Gastrocnemius medialis (tissue), 4 donors: ENCODE measurements at regions not wholly inside any gene's neighbourhood (a gene's known extent, or its start where the extent isn't known, plus 50 kb on each side); places are given as distances from the start of the nearest gene placed in this dataset.

Source experiments
- POLR2A ChIP-seq, 2 donors: fragments of 450-650 bp; IDR thresholded peaks; one replicate each; pipeline ENCODE4 v1.6.1; 2017; ENCODE audit warnings: antibody characterized with exemption in 2 of 2, mild to moderate bottlenecking in 2 of 2, moderate library complexity in 2 of 2
- TF ChIP-seq, protein P1 (sequence below), 5 experiments: fragments of 450-650 bp in 3 of 5; fragments of 200-600 bp in 2 of 5; sonication (generic) in 2 of 5; IDR thresholded peaks in 4 of 5; conservative IDR thresholded peaks in 1 of 5; 1 replicate in 4 of 5; 2 replicates in 1 of 5; pipeline ENCODE4 v1.5.1; 2016 to 2019; ENCODE audit warnings: antibody characterized with exemption in 5 of 5, mild to moderate bottlenecking in 3 of 5, moderate library complexity in 3 of 5

DNA sequence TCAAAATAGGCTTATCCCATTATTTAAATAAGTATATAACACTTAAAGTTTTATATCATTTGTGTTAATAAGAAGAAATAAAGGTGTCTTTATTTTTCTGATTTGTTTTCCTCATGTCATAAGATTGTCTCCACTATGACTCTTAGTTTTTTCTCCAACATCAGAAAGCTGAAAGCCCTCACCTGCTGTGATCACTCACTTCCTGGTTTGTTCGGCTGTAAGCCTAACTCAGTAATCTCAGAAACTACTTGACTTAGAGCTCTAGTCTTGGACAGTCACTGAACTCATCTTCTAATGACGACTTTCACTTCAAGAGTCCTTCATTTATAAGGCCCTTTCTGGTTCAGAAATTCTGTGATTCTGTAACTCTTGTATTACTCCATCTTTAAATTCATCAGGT, 311.0 kb downstream of the ZEB2 start:
- TF ChIP-seq, protein P1, sequence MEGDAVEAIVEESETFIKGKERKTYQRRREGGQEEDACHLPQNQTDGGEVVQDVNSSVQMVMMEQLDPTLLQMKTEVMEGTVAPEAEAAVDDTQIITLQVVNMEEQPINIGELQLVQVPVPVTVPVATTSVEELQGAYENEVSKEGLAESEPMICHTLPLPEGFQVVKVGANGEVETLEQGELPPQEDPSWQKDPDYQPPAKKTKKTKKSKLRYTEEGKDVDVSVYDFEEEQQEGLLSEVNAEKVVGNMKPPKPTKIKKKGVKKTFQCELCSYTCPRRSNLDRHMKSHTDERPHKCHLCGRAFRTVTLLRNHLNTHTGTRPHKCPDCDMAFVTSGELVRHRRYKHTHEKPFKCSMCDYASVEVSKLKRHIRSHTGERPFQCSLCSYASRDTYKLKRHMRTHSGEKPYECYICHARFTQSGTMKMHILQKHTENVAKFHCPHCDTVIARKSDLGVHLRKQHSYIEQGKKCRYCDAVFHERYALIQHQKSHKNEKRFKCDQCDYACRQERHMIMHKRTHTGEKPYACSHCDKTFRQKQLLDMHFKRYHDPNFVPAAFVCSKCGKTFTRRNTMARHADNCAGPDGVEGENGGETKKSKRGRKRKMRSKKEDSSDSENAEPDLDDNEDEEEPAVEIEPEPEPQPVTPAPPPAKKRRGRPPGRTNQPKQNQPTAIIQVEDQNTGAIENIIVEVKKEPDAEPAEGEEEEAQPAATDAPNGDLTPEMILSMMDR (IDR thresholded peaks at IDR 0.05 in 4 of 5, conservative IDR thresholded peaks at IDR 0.05 in 1 of 5): no peak
- TF ChIP-seq POLR2A (IDR thresholded peaks at IDR 0.05): no peak
